ENCODE measurements at regions not wholly inside any gene's neighbourhood (a gene's known extent, or its start where the extent isn't known, plus 50 kb on each side); places are given as distances from the start of the nearest gene placed in this dataset.

GRCh38 chr9:109908459-109909390 lies 128.7 kb downstream of the PALM2AKAP2 start (continued):
- TF ChIP-seq KIAA2018 (CRISPR knock-in tag; IDR thresholded peaks at IDR 0.05; ENCODE audit: borderline replicate concordance), result no peak
- no peak for TF ChIP-seq SAP130 (CRISPR knock-in tag; IDR thresholded peaks at IDR 0.05; ENCODE audit: low read depth)
- TF ChIP-seq RBM39 (IDR thresholded peaks at IDR 0.05; ENCODE audit: low read depth, low read length, poor library complexity, severe bottlenecking), result no peak
- TF ChIP-seq MED1 (CRISPR knock-in tag; IDR thresholded peaks at IDR 0.05), result no peak
- no peak for TF ChIP-seq ZNF639 (CRISPR knock-in tag; conservative IDR thresholded peaks at IDR 0.05)
- TF ChIP-seq NFKB2 (CRISPR knock-in tag; IDR thresholded peaks at IDR 0.05; ENCODE audit: borderline replicate concordance), result no peak
- TF ChIP-seq SCMH1 (CRISPR knock-in tag; IDR thresholded peaks at IDR 0.05; ENCODE audit: borderline replicate concordance), result no peak
- TF ChIP-seq ZNF564 (CRISPR knock-in tag; IDR thresholded peaks at IDR 0.05), result no peak
- no peak for TF ChIP-seq ELF1 (CRISPR knock-in tag; IDR thresholded peaks at IDR 0.05)
- TF ChIP-seq ZNF382 (CRISPR knock-in tag; IDR thresholded peaks at IDR 0.05; ENCODE audit: borderline replicate concordance), result no peak
